ENCODE measurements at regions not wholly inside any gene's neighbourhood (a gene's known extent, or its start where the extent isn't known, plus 50 kb on each side); places are given as distances from the start of the nearest gene placed in this dataset.

DNA sequence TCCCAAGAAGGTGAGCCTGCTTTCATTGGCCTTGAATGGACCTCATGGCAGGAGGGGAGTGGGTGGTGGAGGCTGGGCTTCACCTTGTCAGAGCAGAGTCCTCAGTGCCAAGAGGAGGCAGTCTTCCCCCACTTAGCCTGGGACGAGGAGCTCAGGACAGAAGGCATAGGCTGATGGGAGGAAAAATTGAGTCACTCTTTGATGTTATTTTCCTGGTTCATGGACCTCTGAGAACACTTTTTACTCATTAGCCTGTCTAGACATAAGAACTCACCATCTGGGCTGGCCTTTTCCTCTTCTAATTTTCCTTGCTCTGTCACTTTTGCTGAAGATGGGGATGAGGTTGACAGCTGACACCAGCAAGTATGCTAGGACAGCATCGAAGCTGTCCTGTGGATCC lies 225.7 kb upstream of the TNP1 start:
- TF ChIP-seq, protein P1, sequence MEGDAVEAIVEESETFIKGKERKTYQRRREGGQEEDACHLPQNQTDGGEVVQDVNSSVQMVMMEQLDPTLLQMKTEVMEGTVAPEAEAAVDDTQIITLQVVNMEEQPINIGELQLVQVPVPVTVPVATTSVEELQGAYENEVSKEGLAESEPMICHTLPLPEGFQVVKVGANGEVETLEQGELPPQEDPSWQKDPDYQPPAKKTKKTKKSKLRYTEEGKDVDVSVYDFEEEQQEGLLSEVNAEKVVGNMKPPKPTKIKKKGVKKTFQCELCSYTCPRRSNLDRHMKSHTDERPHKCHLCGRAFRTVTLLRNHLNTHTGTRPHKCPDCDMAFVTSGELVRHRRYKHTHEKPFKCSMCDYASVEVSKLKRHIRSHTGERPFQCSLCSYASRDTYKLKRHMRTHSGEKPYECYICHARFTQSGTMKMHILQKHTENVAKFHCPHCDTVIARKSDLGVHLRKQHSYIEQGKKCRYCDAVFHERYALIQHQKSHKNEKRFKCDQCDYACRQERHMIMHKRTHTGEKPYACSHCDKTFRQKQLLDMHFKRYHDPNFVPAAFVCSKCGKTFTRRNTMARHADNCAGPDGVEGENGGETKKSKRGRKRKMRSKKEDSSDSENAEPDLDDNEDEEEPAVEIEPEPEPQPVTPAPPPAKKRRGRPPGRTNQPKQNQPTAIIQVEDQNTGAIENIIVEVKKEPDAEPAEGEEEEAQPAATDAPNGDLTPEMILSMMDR (IDR thresholded peaks at IDR 0.05) = no peak
- TF ChIP-seq POLR2A (IDR thresholded peaks at IDR 0.05) = no peak
